OCI-LY7 (cell line): ENCODE measurements at regions not wholly inside any gene's neighbourhood (a gene's known extent, or its start where the extent isn't known, plus 50 kb on each side); places are given as distances from the start of the nearest gene placed in this dataset.

Experiments
- CTCF ChIP-seq: fragments of 200-600 bp; sonication (generic); conservative IDR thresholded peaks from 2 replicates; pipeline ENCODE4 v1.5.1; 2014; ENCODE audit warnings: mild to moderate bottlenecking, antibody characterized with exemption, low read length, moderate library complexity, mixed read lengths
- EZH2phosphoT487 ChIP-seq: fragments of 200-600 bp; sonication (generic); IDR thresholded peaks from 2 replicates; pipeline ENCODE4 v1.6.1; 2018; ENCODE audit warnings: low read depth, borderline replicate concordance, mild to moderate bottlenecking, mixed run types, antibody characterized with exemption, low read length, moderate library complexity, mixed read lengths

GRCh38 chr10:43871545-43871944 is 222.9 kb upstream of the ZNF32 start:
- TF ChIP-seq CTCF: no peak
- no peak for TF ChIP-seq EZH2phosphoT487
